ENCODE measurements at regions not wholly inside any gene's neighbourhood (a gene's known extent, or its start where the extent isn't known, plus 50 kb on each side); places are given as distances from the start of the nearest gene placed in this dataset.

GRCh38 chr16:82425661-82426060 is 201.1 kb upstream of the CDH13 start:
- H3K4me3 ChIP-seq (ENCODE audit: low read depth in 2 of 2, low read length in 2 of 2), result no peak overlapping the region
- H3K27me3 ChIP-seq (ENCODE audit: control insufficient read depth, insufficient read depth, low read length), result no peaks in the 10 kb centered on the region
- H3K9me3 ChIP-seq (ENCODE audit: control insufficient read depth, insufficient read depth, low read depth, low read length), result no peaks in the 10 kb centered on the region
- no TSS peak for BruUV-seq (replicated peaks)
- H3K4me1 ChIP-seq (ENCODE audit: control insufficient read depth, insufficient read depth, low read length), result no peaks in the 10 kb centered on the region
- DNase-seq (ENCODE audit: low read depth, low spot score) (no peak), ATAC-seq (no peak)
- ChIA-PET CTCF (no interaction called here), POLR2A (no interaction called here)
- intact Hi-C loops (cut with micrococcal nuclease; ENCODE audit: unreplicated experiment), result no loop called here
- in situ Hi-C loops (cut with HindIII; ENCODE audit: low pct_unique_long_range_greater_than_20kb, low sequenced_read_pairs), result no loop called here
- H3K36me3 ChIP-seq (ENCODE audit: control insufficient read depth, insufficient read depth, low read length), result no peaks in the 10 kb centered on the region
- H3K27ac ChIP-seq (ENCODE audit: low read length), result no peak overlapping the region
- no peak for TF ChIP-seq SIN3A (IDR thresholded peaks at IDR 0.05; ENCODE audit: borderline replicate concordance, insufficient read depth, low read depth, low read length)
- TF ChIP-seq TCF7L2 (IDR thresholded peaks at IDR 0.05; ENCODE audit: low read depth, low read length), result no peak

GRCh38 chr16:82421851-82422250 is 204.9 kb upstream of the CDH13 start:
- ChIA-PET POLR2A (no interaction called here), CTCF (no interaction called here)
- no peaks in the 10 kb centered on the region for H3K9me3 ChIP-seq (ENCODE audit: control insufficient read depth, insufficient read depth, low read depth, low read length)
- no peak overlapping the region for H3K4me3 ChIP-seq (ENCODE audit: low read depth in 2 of 2, low read length in 2 of 2)
- H3K4me1 ChIP-seq (ENCODE audit: control insufficient read depth, insufficient read depth, low read length), result no peaks in the 10 kb centered on the region
- no peak overlapping the region for H3K27ac ChIP-seq (ENCODE audit: low read length)
- DNase-seq (ENCODE audit: low read depth, low spot score) (no peak), ATAC-seq (no peak)
- no peaks in the 10 kb centered on the region for H3K36me3 ChIP-seq (ENCODE audit: control insufficient read depth, insufficient read depth, low read length)
- intact Hi-C loops (cut with micrococcal nuclease; ENCODE audit: unreplicated experiment), result no loop called here
- no peaks in the 10 kb centered on the region for H3K27me3 ChIP-seq (ENCODE audit: control insufficient read depth, insufficient read depth, low read length)
- no TSS peak for BruUV-seq (replicated peaks)
- in situ Hi-C loops (cut with HindIII; ENCODE audit: low pct_unique_long_range_greater_than_20kb, low sequenced_read_pairs), result no loop called here
- TF ChIP-seq TCF7L2 (IDR thresholded peaks at IDR 0.05; ENCODE audit: low read depth, low read length) (no peak), CTCF (IDR thresholded peaks at IDR 0.05) (no peak), POLR2AphosphoS5 (IDR thresholded peaks at IDR 0.05; ENCODE audit: low read depth, low read length) (no peak), REST (IDR thresholded peaks at IDR 0.05; ENCODE audit: insufficient read depth in 1 of 2, low read depth in 2 of 2, low read length in 1 of 2) (no peak), SIN3A (IDR thresholded peaks at IDR 0.05; ENCODE audit: borderline replicate concordance, insufficient read depth, low read depth, low read length) (no peak)

GRCh38 chr16:82419332-82419731 is 207.4 kb upstream of the CDH13 start:
- Histone ChIP-seq H3K27me3 (ENCODE audit: control insufficient read depth, insufficient read depth, low read length) (no peaks in the 10 kb centered on the region), H3K9me3 (ENCODE audit: control insufficient read depth, insufficient read depth, low read depth, low read length) (no peaks in the 10 kb centered on the region), H3K36me3 (ENCODE audit: control insufficient read depth, insufficient read depth, low read length) (no peaks in the 10 kb centered on the region), H3K4me1 (ENCODE audit: control insufficient read depth, insufficient read depth, low read length) (no peaks in the 10 kb centered on the region), H3K4me3 (ENCODE audit: low read depth in 2 of 2, low read length in 2 of 2) (no peak overlapping the region), H3K27ac (ENCODE audit: low read length) (no peak overlapping the region)
- in situ Hi-C loops (cut with HindIII; ENCODE audit: low pct_unique_long_range_greater_than_20kb, low sequenced_read_pairs), result no loop called here
- no TSS peak for BruUV-seq (replicated peaks)
- CTCF ChIA-PET, result no interaction called here
- no peak for ATAC-seq
- TF ChIP-seq TCF7L2 (IDR thresholded peaks at IDR 0.05; ENCODE audit: low read depth, low read length), result no peak
- no peak for TF ChIP-seq POLR2AphosphoS5 (IDR thresholded peaks at IDR 0.05; ENCODE audit: low read depth, low read length)
- no peak for TF ChIP-seq REST (IDR thresholded peaks at IDR 0.05; ENCODE audit: insufficient read depth in 1 of 2, low read depth in 2 of 2, low read length in 1 of 2)
- no peak for TF ChIP-seq SIN3A (IDR thresholded peaks at IDR 0.05; ENCODE audit: borderline replicate concordance, insufficient read depth, low read depth, low read length)
- TF ChIP-seq CTCF (IDR thresholded peaks at IDR 0.05), result no peak
- intact Hi-C loops (cut with micrococcal nuclease; ENCODE audit: unreplicated experiment), result no loop called here
- POLR2A ChIA-PET, result no interaction called here
- no peak for DNase-seq (ENCODE audit: low read depth, low spot score)
